GM13977 (cell line): ENCODE measurements at regions not wholly inside any gene's neighbourhood (a gene's known extent, or its start where the extent isn't known, plus 50 kb on each side); places are given as distances from the start of the nearest gene placed in this dataset.

Experiments used
- DNase-seq: peaks from one replicate; pipeline ENCODE4 v3.0.0; 2012; ENCODE audit warnings: low spot score
- CTCF ChIP-seq: IDR thresholded peaks from 2 replicates; pipeline ENCODE4 v1.5.1; 2012; ENCODE audit warnings: mild to moderate bottlenecking, control low read depth; ENCODE audit not compliant: insufficient read depth; ENCODE audit errors: extremely low read depth, missing control alignments
- in situ Hi-C: fragments of 300-500 bp; cut with MboI; formaldehyde crosslinking; loops from one replicate; pipeline ENCODE4 v1.12.0; 2022; ENCODE audit warnings: low sequenced_read_pairs, low pct_unique_long_range_greater_than_20kb, mixed read lengths, inconsistent platforms; ENCODE audit not compliant: unreplicated experiment

- no peak for DNase-seq
Measured at GRCh38 chr19:29084266-29084665, 128.7 kb downstream of the UQCRFS1 start.

GRCh38 chr19:29083863-29084262 is 129.1 kb downstream of the UQCRFS1 start:
- no peak for DNase-seq
- in situ Hi-C loops, result no loop called here
- no peak for TF ChIP-seq CTCF

More at GRCh38 chr19:29084266-29084665, 128.7 kb downstream of the UQCRFS1 start:
- in situ Hi-C loops, result no loop called here
- TF ChIP-seq CTCF, result no peak

GRCh38 chr19:29079356-29080032 is 133.5 kb downstream of the UQCRFS1 start:
- DNase-seq, result no peak
- no peak for TF ChIP-seq CTCF
- in situ Hi-C loops, result no loop called here

- in situ Hi-C loops, result no loop called here
- no peak for TF ChIP-seq CTCF
- no peak for DNase-seq
Measured at GRCh38 chr19:29076963-29077362, 136.0 kb downstream of the UQCRFS1 start.

- in situ Hi-C loops, result no loop called here
- no peak for DNase-seq
- TF ChIP-seq CTCF, result no peak
Measured at GRCh38 chr19:29076161-29076560, 136.8 kb downstream of the UQCRFS1 start.

GRCh38 chr19:29075149-29075548 is 137.8 kb downstream of the UQCRFS1 start:
- TF ChIP-seq CTCF, result no peak
- in situ Hi-C loops, result no loop called here

GRCh38 chr19:29074579-29074978 is 138.4 kb downstream of the UQCRFS1 start:
- no peak for DNase-seq
- in situ Hi-C loops, result no loop called here
- TF ChIP-seq CTCF, result no peak

More at GRCh38 chr19:29075149-29075548, 137.8 kb downstream of the UQCRFS1 start:
- no peak for DNase-seq
